Mammary epithelial cell (primary cell): ENCODE measurements at regions not wholly inside any gene's neighbourhood (a gene's known extent, or its start where the extent isn't known, plus 50 kb on each side); places are given as distances from the start of the nearest gene placed in this dataset.

Experiments
- CTCF ChIP-seq, 2 donors: IDR thresholded peaks in 1 of 2; conservative IDR thresholded peaks in 1 of 2; 2 replicates each; pipeline ENCODE4 v1.5.1; 2011 to 2012; ENCODE audit warnings: inconsistent platforms in 2 of 2, low read length in 2 of 2, mild to moderate bottlenecking in 2 of 2, control low read depth in 1 of 2, low read depth in 1 of 2; ENCODE audit not compliant: insufficient read depth in 1 of 2; ENCODE audit errors: extremely low read depth in 1 of 2
- EZH2 ChIP-seq: IDR thresholded peaks from 2 replicates; pipeline ENCODE4 v1.6.1; 2012; ENCODE audit warnings: low read length, inconsistent platforms, borderline replicate concordance

- TF ChIP-seq CTCF (conservative IDR thresholded peaks at IDR 0.05 in 1 of 2, IDR thresholded peaks at IDR 0.05 in 1 of 2; ENCODE audit: extremely low read depth in 1 of 2, insufficient read depth in 1 of 2, low read depth in 1 of 2, low read length in 2 of 2) (no peak), EZH2 (no peak)
Observed at GRCh38 chr4:181756451-181757095, 486.6 kb upstream of the TENM3 start.
